Mammary epithelial cell (primary cell): ENCODE measurements at regions not wholly inside any gene's neighbourhood (a gene's known extent, or its start where the extent isn't known, plus 50 kb on each side); places are given as distances from the start of the nearest gene placed in this dataset.

Experiments
- CTCF ChIP-seq, 2 donors: IDR thresholded peaks in 1 of 2; conservative IDR thresholded peaks in 1 of 2; 2 replicates each; pipeline ENCODE4 v1.5.1; 2011 to 2012; ENCODE audit warnings: inconsistent platforms in 2 of 2, low read length in 2 of 2, mild to moderate bottlenecking in 2 of 2, control low read depth in 1 of 2, low read depth in 1 of 2; ENCODE audit not compliant: insufficient read depth in 1 of 2; ENCODE audit errors: extremely low read depth in 1 of 2
- EZH2 ChIP-seq: IDR thresholded peaks from 2 replicates; pipeline ENCODE4 v1.6.1; 2012; ENCODE audit warnings: low read length, inconsistent platforms, borderline replicate concordance

- no peak for TF ChIP-seq CTCF (conservative IDR thresholded peaks at IDR 0.05 in 1 of 2, IDR thresholded peaks at IDR 0.05 in 1 of 2; ENCODE audit: extremely low read depth in 1 of 2, insufficient read depth in 1 of 2, low read depth in 1 of 2, low read length in 2 of 2)
- no peak for TF ChIP-seq EZH2
These were observed 581.7 kb downstream of the SLC4A3 start for GRCh38 chr2:220209093-220209492.
